ENCODE measurements at regions not wholly inside any gene's neighbourhood (a gene's known extent, or its start where the extent isn't known, plus 50 kb on each side); places are given as distances from the start of the nearest gene placed in this dataset.

DNA sequence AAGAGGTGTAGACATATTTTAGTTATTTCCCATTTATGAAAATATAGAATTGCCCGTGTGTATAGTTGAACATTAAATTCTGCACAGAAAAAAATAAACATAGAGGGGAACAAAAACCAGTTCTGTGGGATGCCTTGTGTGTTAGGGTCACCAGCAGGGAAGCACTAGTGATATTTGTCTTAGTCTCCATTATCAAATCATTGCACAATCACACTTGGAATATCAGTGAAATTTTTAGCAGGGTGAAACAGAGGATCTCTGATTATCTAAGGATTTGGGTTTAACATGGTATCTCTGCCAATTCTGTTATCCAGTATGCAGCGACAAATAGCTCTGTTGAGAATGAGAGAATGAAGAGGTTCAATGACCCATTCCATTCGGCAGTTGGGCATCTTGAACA, 496.0 kb upstream of the POM121L12 start:
- Histone ChIP-seq H3K36me3 (no peaks in the 10 kb centered on the region), H3K27ac (no peak overlapping the region), H3K9me3 (no peaks in the 10 kb centered on the region), H3K27me3 (no peaks in the 10 kb centered on the region), H3K4me1 (no peaks in the 10 kb centered on the region), H3K4me3 (no peak overlapping the region)
- TF ChIP-seq, protein P1, sequence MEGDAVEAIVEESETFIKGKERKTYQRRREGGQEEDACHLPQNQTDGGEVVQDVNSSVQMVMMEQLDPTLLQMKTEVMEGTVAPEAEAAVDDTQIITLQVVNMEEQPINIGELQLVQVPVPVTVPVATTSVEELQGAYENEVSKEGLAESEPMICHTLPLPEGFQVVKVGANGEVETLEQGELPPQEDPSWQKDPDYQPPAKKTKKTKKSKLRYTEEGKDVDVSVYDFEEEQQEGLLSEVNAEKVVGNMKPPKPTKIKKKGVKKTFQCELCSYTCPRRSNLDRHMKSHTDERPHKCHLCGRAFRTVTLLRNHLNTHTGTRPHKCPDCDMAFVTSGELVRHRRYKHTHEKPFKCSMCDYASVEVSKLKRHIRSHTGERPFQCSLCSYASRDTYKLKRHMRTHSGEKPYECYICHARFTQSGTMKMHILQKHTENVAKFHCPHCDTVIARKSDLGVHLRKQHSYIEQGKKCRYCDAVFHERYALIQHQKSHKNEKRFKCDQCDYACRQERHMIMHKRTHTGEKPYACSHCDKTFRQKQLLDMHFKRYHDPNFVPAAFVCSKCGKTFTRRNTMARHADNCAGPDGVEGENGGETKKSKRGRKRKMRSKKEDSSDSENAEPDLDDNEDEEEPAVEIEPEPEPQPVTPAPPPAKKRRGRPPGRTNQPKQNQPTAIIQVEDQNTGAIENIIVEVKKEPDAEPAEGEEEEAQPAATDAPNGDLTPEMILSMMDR (IDR thresholded peaks at IDR 0.05): no peak
- intact Hi-C loops (cut with DNase I; ENCODE audit: low total_unique reads): no loop called here
- DNase-seq: no peak

DNA sequence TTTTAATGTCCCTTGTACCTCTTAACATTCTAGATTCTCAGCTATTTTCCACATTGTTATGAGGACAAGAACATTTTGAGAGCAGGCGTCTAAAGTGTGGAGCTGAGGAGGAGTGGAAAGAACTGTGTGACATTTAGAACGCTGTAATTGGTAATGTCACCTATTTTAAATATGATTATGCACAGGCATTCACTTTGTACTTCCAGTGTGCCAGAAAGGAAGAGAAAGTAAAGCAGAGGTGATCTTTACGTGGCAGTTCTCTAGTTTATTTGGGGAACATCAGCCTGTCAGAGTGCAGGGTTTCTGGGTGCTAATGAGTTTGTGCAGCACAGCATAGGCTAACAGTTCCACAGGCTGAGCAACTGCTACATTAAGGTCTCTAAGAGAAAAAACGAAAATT, 498.4 kb upstream of the POM121L12 start:
- no peaks in the 10 kb centered on the region for H3K9me3 ChIP-seq
- no peak overlapping the region for H3K4me3 ChIP-seq
- no peaks in the 10 kb centered on the region for H3K27me3 ChIP-seq
- DNase-seq: no peak
- H3K27ac ChIP-seq: no peak overlapping the region
- no peaks in the 10 kb centered on the region for H3K4me1 ChIP-seq
- TF ChIP-seq, protein P1 (IDR thresholded peaks at IDR 0.05): no peak
- intact Hi-C loops (cut with DNase I; ENCODE audit: low total_unique reads): no loop called here
- H3K36me3 ChIP-seq: no peaks in the 10 kb centered on the region

DNA sequence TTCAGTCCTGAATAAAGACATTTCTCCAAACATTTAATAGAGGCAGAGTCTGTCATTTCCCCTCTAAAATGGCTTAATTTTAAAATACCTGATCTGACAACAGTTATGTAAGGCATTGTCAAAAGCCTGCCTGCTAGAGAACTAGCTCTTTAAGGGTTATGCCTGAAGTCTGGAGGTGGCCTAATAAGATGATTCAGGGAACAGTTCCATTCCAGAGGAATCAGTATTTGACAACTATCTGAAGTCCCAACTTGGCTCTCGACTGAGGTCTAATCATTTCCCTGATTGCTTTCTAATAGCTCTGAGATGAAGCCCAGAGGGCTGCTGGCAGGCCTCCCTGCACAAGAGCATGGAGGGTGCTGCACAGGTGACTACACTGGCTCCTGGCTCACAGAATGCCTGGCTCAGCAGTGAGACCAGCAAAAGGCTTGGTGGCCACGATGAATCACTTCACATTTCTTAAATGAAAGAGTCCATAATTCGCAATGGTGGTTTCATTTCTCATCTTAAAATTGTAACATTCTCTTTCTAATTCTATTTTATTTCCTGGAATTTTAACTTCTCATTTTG, 509.6 kb upstream of the POM121L12 start:
- Histone ChIP-seq H3K9me3 (no peaks in the 10 kb centered on the region), H3K27me3 (no peaks in the 10 kb centered on the region), H3K36me3 (no peaks in the 10 kb centered on the region), H3K27ac (no peak overlapping the region), H3K4me1 (no peaks in the 10 kb centered on the region), H3K4me3 (no peak overlapping the region)
- no peak for DNase-seq
- intact Hi-C loops (cut with DNase I; ENCODE audit: low total_unique reads): no loop called here
- TF ChIP-seq, protein P1 (IDR thresholded peaks at IDR 0.05): no peak

DNA sequence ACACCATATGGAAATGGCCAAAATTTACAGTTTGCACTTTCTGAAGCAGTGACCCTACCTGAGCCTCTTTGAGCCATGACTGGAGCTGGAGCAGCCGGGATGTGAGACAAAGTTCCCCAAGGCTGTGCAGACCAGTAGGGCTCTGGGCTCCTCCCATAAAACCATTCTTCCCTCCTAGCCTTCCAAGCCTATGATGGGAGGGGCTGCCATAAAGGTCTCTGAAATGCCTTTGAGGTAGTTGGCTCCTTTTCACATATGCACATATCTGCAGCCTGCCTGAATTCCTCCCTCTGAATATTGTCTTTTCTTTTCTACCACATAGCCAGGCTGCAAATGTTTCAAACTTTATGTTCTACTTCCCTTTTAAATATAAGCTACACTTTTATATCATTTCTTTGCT, 516.6 kb upstream of the POM121L12 start:
- intact Hi-C loops (cut with DNase I; ENCODE audit: low total_unique reads): no loop called here
- no peaks in the 10 kb centered on the region for H3K4me1 ChIP-seq
- H3K4me3 ChIP-seq: no peak overlapping the region
- no peaks in the 10 kb centered on the region for H3K9me3 ChIP-seq
- H3K27me3 ChIP-seq: no peaks in the 10 kb centered on the region
- no peaks in the 10 kb centered on the region for H3K36me3 ChIP-seq
- TF ChIP-seq, protein P1 (IDR thresholded peaks at IDR 0.05): no peak
- H3K27ac ChIP-seq: no peak overlapping the region
- no peak for DNase-seq

DNA sequence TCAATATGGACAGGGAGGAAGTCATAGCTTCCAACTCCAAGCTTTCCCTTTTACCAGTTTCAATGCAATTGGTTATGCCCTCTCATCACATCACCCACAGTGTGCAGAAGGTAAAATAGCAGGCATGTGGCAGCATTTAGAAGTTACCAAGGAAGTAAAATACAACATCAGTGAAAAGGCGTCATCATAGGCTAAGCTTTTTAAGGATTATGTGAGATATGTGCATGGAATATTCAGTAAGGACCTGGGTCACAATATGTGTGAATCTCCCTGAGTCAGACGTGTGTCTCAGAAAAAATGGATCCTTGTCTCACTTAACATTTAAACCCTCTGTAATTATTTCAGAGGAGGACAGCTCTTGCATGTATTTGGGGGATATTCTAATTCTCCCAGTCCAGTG, 522.8 kb upstream of the POM121L12 start:
- intact Hi-C loops (cut with DNase I; ENCODE audit: low total_unique reads): no loop called here
- no peak overlapping the region for H3K4me3 ChIP-seq
- no peak for DNase-seq

More for the DNA sequence above, 522.8 kb upstream of the POM121L12 start:
- Histone ChIP-seq H3K4me1 (no peaks in the 10 kb centered on the region), H3K27ac (no peak overlapping the region), H3K36me3 (no peaks in the 10 kb centered on the region), H3K27me3 (no peaks in the 10 kb centered on the region), H3K9me3 (no peaks in the 10 kb centered on the region)
- TF ChIP-seq, protein P1 (IDR thresholded peaks at IDR 0.05): no peak

All from tibial artery (tissue), 4 donors.